ENCODE measurements at regions not wholly inside any gene's neighbourhood (a gene's known extent, or its start where the extent isn't known, plus 50 kb on each side); places are given as distances from the start of the nearest gene placed in this dataset.

- in situ Hi-C loops (cut with MboI; ENCODE audit: low pct_ligation_motif_present in 1 of 4, low pct_unique_long_range_greater_than_20kb in 1 of 4, low sequenced_read_pairs in 3 of 4) (no loop called here), intact Hi-C loops (cut with DNase I; ENCODE audit: low total_unique reads) (no loop called here)
- Histone ChIP-seq H3K27me3 (no peaks in the 10 kb centered on the region), H3K9me3 (no peaks in the 10 kb centered on the region), H3K4me3 (no peak overlapping the region), H3K36me3 (no peaks in the 10 kb centered on the region), H3K27ac (peak overlapping the region in 3 of 4 donors; percentile 1 to 45 (median 24)), H3K4me1 (peaks cover 7 to 41% (median 8%) of the 10 kb centered on the region in 4 donors)
- WGBS, 2 donors (ENCODE audit: low coverage in 1 of 2), result 79 to 85% methylated on average over 9 to 18 of the region's 18 CpGs
- TF ChIP-seq POLR2A (IDR thresholded peaks at IDR 0.05) (no peak), EP300 (IDR thresholded peaks at IDR 0.05; ENCODE audit: low read depth) (no peak), POLR2AphosphoS5 (IDR thresholded peaks at IDR 0.05) (no peak)
- TF ChIP-seq, protein P1, sequence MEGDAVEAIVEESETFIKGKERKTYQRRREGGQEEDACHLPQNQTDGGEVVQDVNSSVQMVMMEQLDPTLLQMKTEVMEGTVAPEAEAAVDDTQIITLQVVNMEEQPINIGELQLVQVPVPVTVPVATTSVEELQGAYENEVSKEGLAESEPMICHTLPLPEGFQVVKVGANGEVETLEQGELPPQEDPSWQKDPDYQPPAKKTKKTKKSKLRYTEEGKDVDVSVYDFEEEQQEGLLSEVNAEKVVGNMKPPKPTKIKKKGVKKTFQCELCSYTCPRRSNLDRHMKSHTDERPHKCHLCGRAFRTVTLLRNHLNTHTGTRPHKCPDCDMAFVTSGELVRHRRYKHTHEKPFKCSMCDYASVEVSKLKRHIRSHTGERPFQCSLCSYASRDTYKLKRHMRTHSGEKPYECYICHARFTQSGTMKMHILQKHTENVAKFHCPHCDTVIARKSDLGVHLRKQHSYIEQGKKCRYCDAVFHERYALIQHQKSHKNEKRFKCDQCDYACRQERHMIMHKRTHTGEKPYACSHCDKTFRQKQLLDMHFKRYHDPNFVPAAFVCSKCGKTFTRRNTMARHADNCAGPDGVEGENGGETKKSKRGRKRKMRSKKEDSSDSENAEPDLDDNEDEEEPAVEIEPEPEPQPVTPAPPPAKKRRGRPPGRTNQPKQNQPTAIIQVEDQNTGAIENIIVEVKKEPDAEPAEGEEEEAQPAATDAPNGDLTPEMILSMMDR (IDR thresholded peaks at IDR 0.05), result no peak
- peak; percentile 57 for DNase-seq
Observed at GRCh38 chr6:108737594-108738546, 110.4 kb upstream of the ARMC2 start.

GRCh38 chr6:108738684-108739416 lies 109.4 kb upstream of the ARMC2 start:
- peaks cover 7 to 39% (median 8%) of the 10 kb centered on the region in 4 donors for H3K4me1 ChIP-seq
- peak; percentile 33 for DNase-seq
- intact Hi-C loops (cut with DNase I; ENCODE audit: low total_unique reads), result no loop called here
- no peaks in the 10 kb centered on the region for H3K27me3 ChIP-seq
- H3K9me3 ChIP-seq, result no peaks in the 10 kb centered on the region
- TF ChIP-seq EP300 (IDR thresholded peaks at IDR 0.05; ENCODE audit: low read depth), result no peak
- TF ChIP-seq, protein P1 (IDR thresholded peaks at IDR 0.05), result no peak
- no peak for TF ChIP-seq POLR2A (IDR thresholded peaks at IDR 0.05)
- TF ChIP-seq POLR2AphosphoS5 (IDR thresholded peaks at IDR 0.05), result peak in 2 of 3 donors; percentile 25 to 32
- H3K4me3 ChIP-seq, result no peak overlapping the region
- in situ Hi-C loops (cut with MboI; ENCODE audit: low pct_ligation_motif_present in 1 of 4, low pct_unique_long_range_greater_than_20kb in 1 of 4, low sequenced_read_pairs in 3 of 4), result no loop called here
- 79 to 85% methylated on average over 7 to 16 of the region's 16 CpGs for WGBS, 2 donors (ENCODE audit: low coverage in 1 of 2)
- H3K36me3 ChIP-seq, result no peaks in the 10 kb centered on the region
- H3K27ac ChIP-seq, result peak overlapping the region in 3 of 4 donors; percentile 1 to 45 (median 24)

DNA sequence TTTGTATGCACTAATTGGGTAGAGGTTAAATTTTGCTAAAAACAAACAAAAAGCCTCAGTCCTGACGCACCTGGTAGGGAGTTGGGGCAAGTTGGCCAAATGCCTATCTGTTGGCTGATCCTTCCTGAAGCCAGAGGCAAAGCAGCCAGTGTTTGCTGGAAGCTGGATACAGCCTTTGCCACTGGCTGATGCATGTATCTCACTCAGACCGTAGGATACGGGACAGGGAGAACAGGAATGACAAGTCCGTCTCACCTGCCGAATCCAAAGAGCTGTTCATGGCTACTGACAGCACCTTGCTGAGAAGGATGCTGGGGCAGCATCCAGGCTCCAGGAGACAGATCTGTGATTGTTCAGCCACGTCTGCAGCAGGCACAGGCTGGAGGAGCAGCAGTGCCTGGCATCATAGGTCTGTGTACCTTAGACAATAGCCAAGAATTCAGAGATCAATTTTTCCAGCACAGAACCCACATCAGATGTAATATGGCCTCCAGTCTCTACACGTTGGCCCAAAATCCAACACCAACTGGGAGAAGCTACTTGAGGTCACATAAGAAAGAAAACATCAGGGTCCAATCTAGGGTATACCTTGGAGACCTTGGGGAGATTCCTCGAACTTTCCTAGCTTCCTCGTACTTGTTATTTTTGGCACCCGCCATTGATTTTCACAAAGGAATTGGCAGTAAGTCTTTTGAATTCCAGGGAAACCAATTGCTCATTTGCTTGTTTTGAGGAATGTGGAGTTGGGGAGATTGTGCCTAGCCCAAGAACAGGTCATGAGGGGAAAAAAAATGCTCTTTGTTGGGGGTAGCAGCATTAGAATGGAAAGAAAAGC lies 108.5 kb upstream of the ARMC2 start:
- Histone ChIP-seq H3K36me3 (no peaks in the 10 kb centered on the region), H3K27me3 (no peaks in the 10 kb centered on the region), H3K4me1 (peaks cover 7 to 39% (median 8%) of the 10 kb centered on the region in 4 donors), H3K4me3 (no peak overlapping the region), H3K9me3 (no peaks in the 10 kb centered on the region), H3K27ac (no peak overlapping the region)
- TF ChIP-seq EP300 (IDR thresholded peaks at IDR 0.05; ENCODE audit: low read depth) (no peak), POLR2A (IDR thresholded peaks at IDR 0.05) (no peak), POLR2AphosphoS5 (IDR thresholded peaks at IDR 0.05) (no peak)
- TF ChIP-seq, protein P1 (IDR thresholded peaks at IDR 0.05), result no peak
- no peak for DNase-seq
- in situ Hi-C loops (cut with MboI; ENCODE audit: low pct_ligation_motif_present in 1 of 4, low pct_unique_long_range_greater_than_20kb in 1 of 4, low sequenced_read_pairs in 3 of 4), result no loop called here
- intact Hi-C loops (cut with DNase I; ENCODE audit: low total_unique reads), result no loop called here
- WGBS, 2 donors (ENCODE audit: low coverage in 1 of 2), result 70 to 82% methylated on average over 5 to 10 of the region's 10 CpGs

Data from transverse colon (tissue), 4 donors.